Thoracic aorta (tissue), 2 donors: ENCODE measurements at regions not wholly inside any gene's neighbourhood (a gene's known extent, or its start where the extent isn't known, plus 50 kb on each side); places are given as distances from the start of the nearest gene placed in this dataset.

ENCODE experiments used
- ATAC-seq: fragments of 150-250 bp; one replicate; pipeline ENCODE4 v1.8.0; 2017; ENCODE audit warnings: low read depth; ENCODE audit not compliant: insufficient number of reproducible peaks, low FRiP score
- DNase-seq: peaks from one replicate; pipeline ENCODE4 v3.0.0-alpha.2; 2020; ENCODE audit warnings: low spot score
- H3K27ac ChIP-seq, 2 donors: fragments of 200-600 bp; sonication (generic); 1 replicate in 1 of 2; 2 replicates in 1 of 2; pipeline ENCODE4 v1.5.1; 2016; ENCODE audit warnings: mild to moderate bottlenecking in 2 of 2, moderate library complexity in 2 of 2
- H3K27me3 ChIP-seq: fragments of 200-600 bp; sonication (generic); replicated peaks from 2 replicates; pipeline ENCODE4 v1.6.0; 2016; ENCODE audit warnings: mild to moderate bottlenecking; ENCODE audit not compliant: insufficient read depth
- H3K36me3 ChIP-seq: fragments of 200-600 bp; sonication (generic); one replicate; pipeline ENCODE4 v1.5.1; 2016
- H3K4me1 ChIP-seq, 2 donors: fragments of 200-600 bp; sonication (generic); 1 replicate in 1 of 2; 2 replicates in 1 of 2; pipeline versions ENCODE4 v1.5.1 to v1.6.0; 2016; ENCODE audit warnings: low read depth in 2 of 2, mild to moderate bottlenecking in 1 of 2; ENCODE audit not compliant: control insufficient read depth in 1 of 2
- H3K4me3 ChIP-seq: fragments of 200-600 bp; sonication (generic); 2 replicates; pipeline ENCODE4 v1.5.1; 2016; ENCODE audit warnings: mild to moderate bottlenecking
- H3K9me3 ChIP-seq: fragments of 200-600 bp; sonication (generic); 2 replicates; pipeline ENCODE4 v1.5.1; 2016
- CTCF ChIP-seq: fragments of 200-600 bp; sonication (generic); IDR thresholded peaks from one replicate; pipeline ENCODE4 v1.5.1; 2019; ENCODE audit warnings: antibody characterized with exemption

DNA sequence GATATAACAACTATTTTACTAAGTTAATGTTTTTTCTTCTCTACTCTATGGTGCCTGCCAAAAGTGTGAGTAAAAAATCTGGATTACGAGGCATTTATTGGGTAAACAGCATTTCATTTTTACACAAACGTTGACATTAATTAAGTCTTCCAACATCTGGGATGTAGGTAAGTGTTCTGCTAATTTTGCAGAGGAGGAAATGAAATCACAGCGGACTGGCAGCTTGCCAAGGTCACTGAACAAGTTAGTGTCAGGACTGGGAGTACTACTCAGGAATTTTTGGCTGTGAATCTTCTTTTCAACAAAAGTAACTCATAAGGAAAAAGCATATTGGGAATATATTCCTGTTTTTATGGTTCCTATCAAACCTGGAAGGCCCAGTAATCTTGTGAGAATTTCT is 612.1 kb upstream of the FZD8 start:
- Histone ChIP-seq H3K36me3 (no peaks in the 10 kb centered on the region), H3K4me1 (peaks cover 13 to 14% of the 10 kb centered on the region in 2 donors), H3K27ac (no peak overlapping the region), H3K9me3 (no peaks in the 10 kb centered on the region), H3K27me3 (no peaks in the 10 kb centered on the region), H3K4me3 (no peak overlapping the region)
- ATAC-seq (no peak), DNase-seq (no peak)
- TF ChIP-seq CTCF = no peak

DNA sequence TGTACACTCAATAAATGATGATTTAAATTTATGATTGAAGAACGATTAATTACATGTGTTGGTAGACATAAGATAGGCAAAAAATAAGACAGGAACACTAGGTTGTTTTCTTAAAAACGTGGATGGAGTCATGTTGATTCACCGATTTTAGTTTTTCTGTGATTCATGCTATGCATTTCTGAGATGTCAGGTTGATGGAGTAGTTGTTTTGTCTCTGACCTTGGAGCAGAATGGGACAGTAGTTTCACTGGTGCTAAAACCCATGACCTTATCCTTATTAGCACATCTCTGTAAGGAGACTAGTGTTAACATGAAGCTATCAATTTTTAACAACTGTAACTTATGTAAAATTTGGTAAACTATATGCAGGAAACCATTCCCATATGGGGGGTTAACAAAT is 611.6 kb upstream of the FZD8 start:
- H3K4me1 ChIP-seq = peaks cover 13 to 14% of the 10 kb centered on the region in 2 donors
- H3K36me3 ChIP-seq = no peaks in the 10 kb centered on the region
- no peaks in the 10 kb centered on the region for H3K27me3 ChIP-seq
- no peak for TF ChIP-seq CTCF
- no peaks in the 10 kb centered on the region for H3K9me3 ChIP-seq
- no peak overlapping the region for H3K27ac ChIP-seq
- DNase-seq (no peak), ATAC-seq (no peak)
- no peak overlapping the region for H3K4me3 ChIP-seq

DNA sequence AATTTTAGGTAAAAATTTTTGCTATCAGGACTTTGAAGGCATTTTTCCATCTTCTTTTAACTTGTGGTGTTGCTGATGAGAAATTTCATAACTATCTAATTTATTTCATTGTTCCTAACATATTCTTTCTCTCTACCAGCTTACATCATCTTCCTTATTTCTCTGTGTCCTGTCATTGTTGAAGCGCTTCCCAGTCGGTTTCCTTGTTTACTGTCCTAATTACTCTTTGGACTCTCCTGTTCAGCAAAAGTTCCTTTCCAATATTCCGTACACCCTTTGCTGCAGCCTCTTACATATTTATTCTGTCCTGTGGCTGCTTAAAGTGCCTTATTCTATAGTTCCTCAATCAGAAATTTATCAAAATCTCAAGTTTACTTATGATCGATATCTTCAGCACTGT is 609.0 kb upstream of the FZD8 start:
- H3K4me3 ChIP-seq = no peak overlapping the region
- no peak for TF ChIP-seq CTCF
- peaks cover 7 to 8% of the 10 kb centered on the region in 2 donors for H3K4me1 ChIP-seq
- no peaks in the 10 kb centered on the region for H3K9me3 ChIP-seq
- no peaks in the 10 kb centered on the region for H3K36me3 ChIP-seq
- DNase-seq (no peak), ATAC-seq (no peak)
- no peaks in the 10 kb centered on the region for H3K27me3 ChIP-seq
- H3K27ac ChIP-seq = no peak overlapping the region

DNA sequence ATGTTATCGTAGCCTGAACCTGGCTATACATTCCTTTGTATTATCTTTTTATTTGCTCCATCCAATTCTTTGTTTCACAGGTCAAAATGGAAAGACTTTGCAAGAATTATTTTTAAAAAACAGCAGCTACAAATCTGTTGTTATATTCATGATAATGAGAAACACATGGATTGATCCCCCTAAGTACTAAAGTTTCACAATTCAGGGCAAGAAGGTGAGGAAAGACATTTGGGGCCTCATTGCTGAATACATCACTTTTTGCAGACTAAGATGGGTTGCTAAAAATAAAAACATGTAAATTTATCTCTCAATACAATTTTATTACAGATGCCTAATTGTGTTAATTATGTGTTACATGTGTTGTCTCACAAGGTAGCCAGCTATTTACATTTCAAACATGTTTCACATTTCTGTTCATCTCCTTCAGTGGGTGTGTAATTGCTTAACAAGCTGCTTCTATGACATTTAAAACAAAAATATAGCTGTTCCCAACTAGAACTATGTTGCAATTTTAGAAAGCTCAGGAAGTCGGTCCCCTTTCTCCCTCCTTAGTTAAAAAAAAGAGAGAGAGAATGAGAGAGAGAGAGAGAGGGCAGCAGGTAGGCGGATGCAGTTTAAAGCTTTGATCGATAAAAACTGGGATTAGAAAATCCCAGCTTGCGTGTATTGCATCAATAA is 606.3 kb upstream of the FZD8 start:
- ATAC-seq = no peak
- no peaks in the 10 kb centered on the region for H3K36me3 ChIP-seq
- H3K27ac ChIP-seq = no peak overlapping the region

GRCh38 chr10:36247478-36247877 is 605.4 kb upstream of the FZD8 start:
- Histone ChIP-seq H3K9me3 (no peaks in the 10 kb centered on the region), H3K27ac (no peak overlapping the region), H3K36me3 (no peaks in the 10 kb centered on the region), H3K4me3 (no peak overlapping the region), H3K4me1 (no peaks in the 10 kb centered on the region), H3K27me3 (no peaks in the 10 kb centered on the region)
- no peak for ATAC-seq
- no peak for DNase-seq
- TF ChIP-seq CTCF = no peak

More for the DNA sequence above, 606.3 kb upstream of the FZD8 start:
- no peaks in the 10 kb centered on the region for H3K9me3 ChIP-seq
- no peaks in the 10 kb centered on the region for H3K4me1 ChIP-seq
- TF ChIP-seq CTCF = no peak
- DNase-seq = no peak
- no peak overlapping the region for H3K4me3 ChIP-seq
- H3K27me3 ChIP-seq = no peaks in the 10 kb centered on the region
